ENCODE measurements at regions not wholly inside any gene's neighbourhood (a gene's known extent, or its start where the extent isn't known, plus 50 kb on each side); places are given as distances from the start of the nearest gene placed in this dataset.

GRCh38 chr6:115474443-115475041, 586.1 kb downstream of the FRK start:
- TF ChIP-seq CTCF (IDR thresholded peaks at IDR 0.05 in 2 of 3, conservative IDR thresholded peaks at IDR 0.05 in 1 of 3; ENCODE audit: borderline replicate concordance in 1 of 3, insufficient read depth in 1 of 3, low read depth in 2 of 3, low read length in 2 of 3), result no peak
- no peak for TF ChIP-seq POLR2AphosphoS5 (IDR thresholded peaks at IDR 0.05; ENCODE audit: low read depth, low read length)
- no peak for TF ChIP-seq EZH2 (IDR thresholded peaks at IDR 0.05)
- TF ChIP-seq JUND (IDR thresholded peaks at IDR 0.05), result no peak
- no peak for TF ChIP-seq FOSL1 (IDR thresholded peaks at IDR 0.05; ENCODE audit: low read depth)
- TF ChIP-seq MAX (IDR thresholded peaks at IDR 0.05), result no peak
- no peak for TF ChIP-seq CBX3 (IDR thresholded peaks at IDR 0.05; ENCODE audit: low read depth)
- no peak for TF ChIP-seq YY1 (IDR thresholded peaks at IDR 0.05; ENCODE audit: extremely low read depth, insufficient replicate concordance, low read depth, low read length)
- TF ChIP-seq SP1 (IDR thresholded peaks at IDR 0.05; ENCODE audit: low read depth), result no peak
- TF ChIP-seq POLR2A (IDR thresholded peaks at IDR 0.05; ENCODE audit: borderline replicate concordance, extremely low read depth, insufficient read depth, insufficient read length), result no peak
- no peak for TF ChIP-seq ELF1 (IDR thresholded peaks at IDR 0.05; ENCODE audit: borderline replicate concordance, low read depth)
- no peak for TF ChIP-seq ATF3 (IDR thresholded peaks at IDR 0.05)
- TF ChIP-seq SRF (IDR thresholded peaks at IDR 0.05; ENCODE audit: low read depth), result no peak
- TF ChIP-seq REST (IDR thresholded peaks at IDR 0.05; ENCODE audit: low read depth), result no peak
